ENCODE measurements at regions not wholly inside any gene's neighbourhood (a gene's known extent, or its start where the extent isn't known, plus 50 kb on each side); places are given as distances from the start of the nearest gene placed in this dataset.

GRCh38 chr18:7341581-7342337 is 110.9 kb downstream of the LRRC30 start:
- H3K27me3 Mint-ChIP-seq, result no peaks in the 10 kb centered on the region
- CTCF ChIA-PET, result no interaction called here
- H3K9me3 ChIP-seq (ENCODE audit: control insufficient read depth in 1 of 2, insufficient read depth in 1 of 2, low read length in 2 of 2), result peaks cover 0 to 4% of the 10 kb centered on the region in 2 experiments
- H3K4me3 Mint-ChIP-seq, result no peak overlapping the region
- H3K4me1 Mint-ChIP-seq (ENCODE audit: low read depth), result no peaks in the 10 kb centered on the region
- H3K27ac Mint-ChIP-seq, result no peak overlapping the region
- ATAC-seq (ENCODE audit: poor library complexity) (no peak), DNase-seq (no peak)
- H3K9me3 Mint-ChIP-seq, result no peaks in the 10 kb centered on the region
- TF ChIP-seq CTCF (IDR thresholded peaks at IDR 0.05), result no peak
- no peak overlapping the region for H3K4me3 ChIP-seq (ENCODE audit: low read length)
- no peaks in the 10 kb centered on the region for H3K36me3 Mint-ChIP-seq (ENCODE audit: low read depth)
- no peaks in the 10 kb centered on the region for H3K36me3 ChIP-seq (ENCODE audit: insufficient read depth, low read length)
- POLR2A ChIA-PET, result no interaction called here
- no peaks in the 10 kb centered on the region for H3K27me3 ChIP-seq (ENCODE audit: control insufficient read depth in 1 of 2, insufficient read depth in 2 of 2, low read length in 2 of 2)
- H3K4me1 ChIP-seq (ENCODE audit: insufficient read depth, low read length), result no peaks in the 10 kb centered on the region
- intact Hi-C loops (cut with DNase I, micrococcal nuclease), result no loop called here
- H3K27ac ChIP-seq (ENCODE audit: low read depth in 1 of 2, low read length in 2 of 2), result no peak overlapping the region

- Histone ChIP-seq H3K27me3 (ENCODE audit: control insufficient read depth in 1 of 2, insufficient read depth in 2 of 2, low read length in 2 of 2) (no peaks in the 10 kb centered on the region), H3K4me1 (ENCODE audit: insufficient read depth, low read length) (no peaks in the 10 kb centered on the region), H3K36me3 (ENCODE audit: insufficient read depth, low read length) (no peaks in the 10 kb centered on the region), H3K4me3 (ENCODE audit: low read length) (no peak overlapping the region), H3K9me3 (ENCODE audit: control insufficient read depth in 1 of 2, insufficient read depth in 1 of 2, low read length in 2 of 2) (peaks cover 0 to 7% of the 10 kb centered on the region in 2 experiments), H3K27ac (ENCODE audit: low read depth in 1 of 2, low read length in 2 of 2) (no peak overlapping the region)
- DNase-seq (no peak), ATAC-seq (ENCODE audit: poor library complexity) (no peak)
- TF ChIP-seq CTCF (IDR thresholded peaks at IDR 0.05), result no peak
- H3K9me3 Mint-ChIP-seq, result peaks cover 2% of the 10 kb centered on the region
- H3K4me1 Mint-ChIP-seq (ENCODE audit: low read depth), result no peaks in the 10 kb centered on the region
- intact Hi-C loops (cut with DNase I, micrococcal nuclease), result no loop called here
- ChIA-PET POLR2A (no interaction called here), CTCF (no interaction called here)
- H3K27me3 Mint-ChIP-seq, result no peaks in the 10 kb centered on the region
- H3K4me3 Mint-ChIP-seq, result no peak overlapping the region
- no peaks in the 10 kb centered on the region for H3K36me3 Mint-ChIP-seq (ENCODE audit: low read depth)
- H3K27ac Mint-ChIP-seq, result no peak overlapping the region
Measured at GRCh38 chr18:7349181-7349837, 118.4 kb downstream of the LRRC30 start.

GRCh38 chr18:7358989-7359726 is 128.3 kb downstream of the LRRC30 start:
- no peak overlapping the region for H3K4me3 Mint-ChIP-seq
- H3K27ac ChIP-seq (ENCODE audit: low read depth in 1 of 2, low read length in 2 of 2), result no peak overlapping the region
- CTCF ChIA-PET, result no interaction called here

More at GRCh38 chr18:7358989-7359726, 128.3 kb downstream of the LRRC30 start:
- Mint-ChIP-seq H3K4me1 (ENCODE audit: low read depth) (peaks cover 12% of the 10 kb centered on the region), H3K36me3 (ENCODE audit: low read depth) (no peaks in the 10 kb centered on the region), H3K27ac (no peak overlapping the region), H3K27me3 (no peaks in the 10 kb centered on the region), H3K9me3 (no peaks in the 10 kb centered on the region)
- intact Hi-C loops (cut with DNase I, micrococcal nuclease), result no loop called here
- Histone ChIP-seq H3K27me3 (ENCODE audit: control insufficient read depth in 1 of 2, insufficient read depth in 2 of 2, low read length in 2 of 2) (no peaks in the 10 kb centered on the region), H3K4me1 (ENCODE audit: insufficient read depth, low read length) (no peaks in the 10 kb centered on the region), H3K9me3 (ENCODE audit: control insufficient read depth in 1 of 2, insufficient read depth in 1 of 2, low read length in 2 of 2) (peaks cover 0 to 27% of the 10 kb centered on the region in 2 experiments), H3K4me3 (ENCODE audit: low read length) (no peak overlapping the region), H3K36me3 (ENCODE audit: insufficient read depth, low read length) (no peaks in the 10 kb centered on the region)
- DNase-seq (no peak), ATAC-seq (ENCODE audit: poor library complexity) (no peak)
- TF ChIP-seq CTCF (IDR thresholded peaks at IDR 0.05), result no peak
- POLR2A ChIA-PET, result no interaction called here

Data from CD4-positive, alpha-beta T cell (primary cell).